Body of pancreas (tissue), 4 donors: ENCODE measurements at regions not wholly inside any gene's neighbourhood (a gene's known extent, or its start where the extent isn't known, plus 50 kb on each side); places are given as distances from the start of the nearest gene placed in this dataset.

Experiments
- POLR2A ChIP-seq, 3 donors: fragments of 450-650 bp; IDR thresholded peaks; one replicate each; pipeline ENCODE4 v1.6.1; 2016; ENCODE audit warnings: antibody characterized with exemption in 3 of 3, mild to moderate bottlenecking in 2 of 3
- TF ChIP-seq, protein P1 (sequence below), 7 experiments: fragments of 450-650 bp in 4 of 7; fragments of 200-600 bp in 3 of 7; sonication (generic) in 3 of 7; IDR thresholded peaks; one replicate each; pipeline ENCODE4 v1.5.1; 2016 to 2019; ENCODE audit warnings: antibody characterized with exemption in 7 of 7

DNA sequence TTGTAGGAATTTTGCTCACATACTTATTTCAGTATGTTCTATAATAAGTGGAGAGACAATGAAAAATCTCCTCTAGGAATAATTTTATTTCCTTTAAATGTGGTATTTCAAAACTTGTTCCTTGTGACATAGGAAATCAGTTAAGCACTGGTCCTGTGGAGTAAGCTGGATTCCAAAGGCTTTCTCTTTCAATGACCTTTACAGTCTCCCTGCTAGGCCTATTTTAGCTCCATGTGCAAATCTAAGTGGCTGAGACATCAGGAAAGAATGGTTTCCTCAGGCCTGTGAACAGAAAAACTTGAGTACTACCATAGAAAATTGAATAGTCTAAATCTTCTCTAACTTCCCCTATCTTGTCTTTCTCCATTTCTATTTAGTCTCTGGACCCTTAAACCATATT lies 514.2 kb upstream of the TLE4 start:
- TF ChIP-seq, protein P1, sequence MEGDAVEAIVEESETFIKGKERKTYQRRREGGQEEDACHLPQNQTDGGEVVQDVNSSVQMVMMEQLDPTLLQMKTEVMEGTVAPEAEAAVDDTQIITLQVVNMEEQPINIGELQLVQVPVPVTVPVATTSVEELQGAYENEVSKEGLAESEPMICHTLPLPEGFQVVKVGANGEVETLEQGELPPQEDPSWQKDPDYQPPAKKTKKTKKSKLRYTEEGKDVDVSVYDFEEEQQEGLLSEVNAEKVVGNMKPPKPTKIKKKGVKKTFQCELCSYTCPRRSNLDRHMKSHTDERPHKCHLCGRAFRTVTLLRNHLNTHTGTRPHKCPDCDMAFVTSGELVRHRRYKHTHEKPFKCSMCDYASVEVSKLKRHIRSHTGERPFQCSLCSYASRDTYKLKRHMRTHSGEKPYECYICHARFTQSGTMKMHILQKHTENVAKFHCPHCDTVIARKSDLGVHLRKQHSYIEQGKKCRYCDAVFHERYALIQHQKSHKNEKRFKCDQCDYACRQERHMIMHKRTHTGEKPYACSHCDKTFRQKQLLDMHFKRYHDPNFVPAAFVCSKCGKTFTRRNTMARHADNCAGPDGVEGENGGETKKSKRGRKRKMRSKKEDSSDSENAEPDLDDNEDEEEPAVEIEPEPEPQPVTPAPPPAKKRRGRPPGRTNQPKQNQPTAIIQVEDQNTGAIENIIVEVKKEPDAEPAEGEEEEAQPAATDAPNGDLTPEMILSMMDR (IDR thresholded peaks at IDR 0.05) = no peak
- TF ChIP-seq POLR2A (IDR thresholded peaks at IDR 0.05) = no peak
